Epithelial cell of esophagus (primary cell): ENCODE measurements at regions not wholly inside any gene's neighbourhood (a gene's known extent, or its start where the extent isn't known, plus 50 kb on each side); places are given as distances from the start of the nearest gene placed in this dataset.

Experiments
- DNase-seq: peaks from one replicate; pipeline ENCODE4 v3.0.0; 2010; ENCODE audit warnings: low read depth
- H3K4me3 ChIP-seq: 2 replicates; pipeline ENCODE4 v1.5.1; 2011; ENCODE audit warnings: mild to moderate bottlenecking, low read length, control low read depth
- TF ChIP-seq, protein P1 (sequence below): IDR thresholded peaks from 2 replicates; pipeline ENCODE4 v1.5.1; 2011; ENCODE audit warnings: low read depth, mild to moderate bottlenecking, low read length, control low read depth, inconsistent platforms; ENCODE audit not compliant: insufficient read depth; ENCODE audit errors: missing control alignments

DNA sequence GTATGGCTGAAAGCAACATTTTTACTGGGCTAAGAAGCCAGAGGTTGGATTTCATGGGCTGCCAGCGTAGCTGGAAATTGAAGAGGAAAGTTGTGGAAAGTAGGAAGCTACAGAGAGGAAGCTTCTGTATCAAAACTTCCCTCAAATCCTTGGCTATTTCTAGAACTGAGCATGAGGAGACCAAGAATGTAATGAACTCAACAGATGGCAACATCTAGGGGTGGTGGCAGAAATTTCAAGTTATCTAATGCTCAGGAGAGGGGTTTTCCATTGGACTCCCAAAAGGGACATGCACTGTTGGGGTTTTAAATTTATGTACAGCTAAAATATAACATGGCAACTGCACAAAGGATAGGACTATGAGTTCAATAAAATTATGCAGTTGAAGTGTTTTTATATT lies 151.3 kb downstream of the DHRS2 start:
- TF ChIP-seq, protein P1, sequence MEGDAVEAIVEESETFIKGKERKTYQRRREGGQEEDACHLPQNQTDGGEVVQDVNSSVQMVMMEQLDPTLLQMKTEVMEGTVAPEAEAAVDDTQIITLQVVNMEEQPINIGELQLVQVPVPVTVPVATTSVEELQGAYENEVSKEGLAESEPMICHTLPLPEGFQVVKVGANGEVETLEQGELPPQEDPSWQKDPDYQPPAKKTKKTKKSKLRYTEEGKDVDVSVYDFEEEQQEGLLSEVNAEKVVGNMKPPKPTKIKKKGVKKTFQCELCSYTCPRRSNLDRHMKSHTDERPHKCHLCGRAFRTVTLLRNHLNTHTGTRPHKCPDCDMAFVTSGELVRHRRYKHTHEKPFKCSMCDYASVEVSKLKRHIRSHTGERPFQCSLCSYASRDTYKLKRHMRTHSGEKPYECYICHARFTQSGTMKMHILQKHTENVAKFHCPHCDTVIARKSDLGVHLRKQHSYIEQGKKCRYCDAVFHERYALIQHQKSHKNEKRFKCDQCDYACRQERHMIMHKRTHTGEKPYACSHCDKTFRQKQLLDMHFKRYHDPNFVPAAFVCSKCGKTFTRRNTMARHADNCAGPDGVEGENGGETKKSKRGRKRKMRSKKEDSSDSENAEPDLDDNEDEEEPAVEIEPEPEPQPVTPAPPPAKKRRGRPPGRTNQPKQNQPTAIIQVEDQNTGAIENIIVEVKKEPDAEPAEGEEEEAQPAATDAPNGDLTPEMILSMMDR = no peak
- DNase-seq = no peak
- no peak overlapping the region for H3K4me3 ChIP-seq

DNA sequence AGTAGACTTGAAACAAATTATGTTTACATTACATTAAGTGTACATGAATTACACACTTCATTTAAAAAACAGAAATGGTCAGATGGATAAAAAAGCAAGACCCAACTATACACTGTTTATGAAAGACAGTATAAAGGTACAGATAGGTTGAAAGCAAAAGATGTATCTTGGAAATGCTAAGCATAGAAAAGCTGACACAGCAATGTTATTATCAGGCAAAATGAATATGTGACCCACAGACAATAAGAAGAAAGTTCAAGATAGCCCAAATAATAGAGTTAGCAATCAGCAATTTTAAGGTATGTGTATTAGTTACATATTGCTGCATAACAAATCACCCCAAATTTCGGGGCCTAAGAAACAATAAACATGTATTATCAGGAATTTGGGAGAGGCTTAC lies 153.5 kb downstream of the DHRS2 start:
- H3K4me3 ChIP-seq = no peak overlapping the region
- TF ChIP-seq, protein P1 = no peak
- no peak for DNase-seq

DNA sequence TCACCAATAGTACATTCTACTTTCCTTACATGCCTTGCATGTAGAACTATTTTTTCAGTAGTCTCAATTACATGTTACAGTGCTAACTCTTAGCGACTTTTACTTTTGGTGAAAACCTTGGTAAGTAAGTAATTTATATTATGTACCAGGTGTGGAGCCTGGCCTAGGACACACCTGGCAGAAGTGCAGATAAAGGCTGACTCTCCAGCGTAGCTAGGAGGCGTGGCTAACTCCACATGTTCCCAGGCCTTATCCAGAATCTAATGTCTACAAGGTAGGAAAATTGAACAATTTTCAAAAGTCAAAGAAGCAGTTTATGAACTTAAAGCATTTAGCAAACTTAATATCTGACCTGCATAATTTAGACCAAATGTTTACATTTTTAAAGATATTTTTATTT lies 157.4 kb downstream of the DHRS2 start:
- TF ChIP-seq, protein P1 = no peak
- no peak for DNase-seq
- H3K4me3 ChIP-seq = no peak overlapping the region

DNA sequence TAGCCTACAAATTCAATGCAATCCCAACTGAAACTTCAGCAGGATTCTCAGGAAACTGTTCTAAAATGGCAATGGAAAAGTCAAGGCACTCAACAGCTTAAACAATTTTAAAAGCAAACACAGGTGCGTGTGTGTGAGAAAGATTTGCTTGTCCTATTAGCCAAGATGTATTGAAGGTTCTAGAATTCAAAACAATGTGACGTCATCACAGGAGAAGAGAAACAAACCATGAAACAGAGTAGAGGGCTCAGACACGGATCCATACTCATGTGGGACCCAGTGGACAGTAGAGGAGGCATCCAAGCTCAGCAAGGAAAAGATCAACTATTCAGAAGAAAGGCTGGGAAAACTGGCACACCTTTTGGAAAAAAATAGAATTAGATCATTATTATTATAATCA lies 152.8 kb upstream of the DHRS4 start:
- TF ChIP-seq, protein P1 = no peak
- no peak overlapping the region for H3K4me3 ChIP-seq

DNA sequence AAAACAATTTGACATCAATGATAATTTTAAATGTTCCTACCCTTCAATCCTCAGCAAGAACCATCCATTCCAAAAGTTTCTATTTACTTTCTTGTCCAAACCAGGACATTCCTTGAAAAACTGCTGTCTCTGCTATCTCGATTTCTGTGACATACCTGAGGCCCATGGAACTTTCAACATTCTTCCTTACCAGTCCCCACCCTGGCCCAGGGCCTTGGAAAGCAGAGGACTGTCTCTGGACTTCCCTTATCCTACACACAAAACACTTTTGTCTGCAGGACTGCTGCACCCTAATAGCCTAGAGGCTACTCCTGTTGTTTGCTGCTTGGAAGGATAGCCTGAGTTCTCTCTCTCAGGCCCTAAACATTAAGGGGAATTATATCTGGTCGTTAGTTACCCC lies 151.8 kb upstream of the DHRS4 start:
- no peak overlapping the region for H3K4me3 ChIP-seq
- no peak for DNase-seq
- TF ChIP-seq, protein P1 = no peak

More for the DNA sequence above, 152.8 kb upstream of the DHRS4 start:
- DNase-seq = no peak

DNA sequence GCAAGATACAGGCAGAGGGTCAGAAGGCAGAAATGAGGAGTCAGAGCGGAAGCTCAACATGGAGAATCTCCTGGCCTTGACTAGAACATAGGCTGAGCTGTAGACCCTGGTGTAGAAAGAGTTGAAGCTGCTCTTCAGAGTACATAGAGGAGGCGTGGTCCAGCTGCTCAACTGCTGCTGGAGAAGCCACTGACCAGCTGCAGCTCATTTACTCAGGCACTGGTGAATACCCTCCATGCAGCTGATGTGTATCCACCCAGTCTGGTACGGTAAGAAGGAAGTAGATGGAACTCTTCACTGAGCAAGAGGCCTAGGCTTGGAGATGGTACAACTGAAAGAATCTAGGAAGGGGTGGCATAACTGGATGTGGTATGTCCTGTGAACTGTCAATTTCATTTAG lies 148.8 kb upstream of the DHRS4 start:
- TF ChIP-seq, protein P1 = no peak
- no peak overlapping the region for H3K4me3 ChIP-seq
- no peak for DNase-seq

DNA sequence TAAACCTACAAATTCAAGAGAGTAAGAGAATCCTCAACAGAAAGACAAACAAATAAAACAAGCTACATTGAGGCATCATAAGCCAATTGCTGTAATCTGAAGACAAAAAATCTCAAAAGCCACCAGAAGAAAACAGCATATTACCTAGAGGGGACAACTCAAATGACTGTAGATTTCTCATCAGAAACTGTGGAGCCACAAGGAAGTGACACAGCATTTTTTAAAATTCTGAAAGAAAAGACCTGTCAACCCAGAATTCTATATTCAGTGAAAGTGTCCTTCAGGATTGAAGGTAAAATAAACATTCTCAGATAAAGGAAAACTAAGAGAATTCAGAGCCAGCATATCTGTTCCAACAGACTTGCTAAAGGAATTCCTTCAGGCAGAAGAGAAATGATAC lies 147.8 kb upstream of the DHRS4 start:
- H3K4me3 ChIP-seq = no peak overlapping the region
- no peak for DNase-seq
- TF ChIP-seq, protein P1 = no peak
